OCI-LY3 (cell line): ENCODE measurements at regions not wholly inside any gene's neighbourhood (a gene's known extent, or its start where the extent isn't known, plus 50 kb on each side); places are given as distances from the start of the nearest gene placed in this dataset.

Source experiments
- H2AFZ ChIP-seq: fragments of 200-600, 300-600 bp; shearing (Covaris generic); 2 replicates; pipeline ENCODE4 v1.6.0; 2014; ENCODE audit warnings: antibody characterized with exemption, low read depth, low read length
- H3K27ac ChIP-seq: fragments of 200-600, 300-600 bp; sonication (generic); 2 replicates; pipeline ENCODE4 v1.5.1; 2014; ENCODE audit warnings: mild to moderate bottlenecking, low read length, moderate library complexity, mixed read lengths
- H3K27me3 ChIP-seq: fragments of 200-600, 300-600 bp; sonication (generic); 2 replicates; pipeline ENCODE4 v1.6.1; 2014; ENCODE audit warnings: low read depth, low read length, mixed read lengths
- H3K36me3 ChIP-seq: fragments of 200-600, 300-600 bp; sonication (generic); replicated peaks from 2 replicates; pipeline ENCODE3; 2014; ENCODE audit warnings: low read depth, low read length, mixed read lengths
- H3K4me1 ChIP-seq: fragments of 300-600, 200-600 bp; sonication (generic); 2 replicates; pipeline ENCODE4 v1.6.1; 2014; ENCODE audit warnings: low read length, mixed read lengths
- H3K4me2 ChIP-seq: fragments of 200-600, 300-600 bp; sonication (generic); 2 replicates; pipeline ENCODE4 v1.6.1; 2014; ENCODE audit warnings: low read length, mixed read lengths
- H3K4me3 ChIP-seq: fragments of 300-600, 200-600 bp; sonication (generic); 2 replicates; pipeline ENCODE4 v1.5.1; 2014; ENCODE audit warnings: antibody characterized with exemption, mild to moderate bottlenecking, low read length, moderate library complexity
- H3K79me2 ChIP-seq: fragments of 300-600, 200-600 bp; shearing (Covaris generic); 2 replicates; pipeline ENCODE4 v1.6.1; 2014; ENCODE audit warnings: mild to moderate bottlenecking, low read length, mixed read lengths
- H3K9ac ChIP-seq: fragments of 300-600, 200-600 bp; shearing (Covaris generic); 2 replicates; pipeline ENCODE4 v1.6.0; 2014; ENCODE audit warnings: mild to moderate bottlenecking, low read length, moderate library complexity
- H3K9me3 ChIP-seq: fragments of 200-600, 300-600 bp; shearing (Covaris generic); 2 replicates; pipeline ENCODE4 v1.6.1; 2014; ENCODE audit warnings: low read length, mixed read lengths; ENCODE audit not compliant: insufficient read depth
- H4K20me1 ChIP-seq: fragments of 200-600, 300-600 bp; sonication (generic); 2 replicates; pipeline ENCODE4 v1.6.1; 2016; ENCODE audit warnings: low read length, mixed read lengths; ENCODE audit not compliant: insufficient read depth
- EZH2phosphoT487 ChIP-seq: fragments of 200-600 bp; shearing (Covaris generic); IDR thresholded peaks from 2 replicates; pipeline ENCODE4 v1.6.1; 2018; ENCODE audit warnings: antibody characterized with exemption, mixed run types, low read depth
- TF ChIP-seq, protein P1 (sequence below): fragments of 200-600, 300-600 bp; sonication (generic); IDR thresholded peaks from 2 replicates; pipeline ENCODE4 v1.5.1; 2014; ENCODE audit warnings: antibody characterized with exemption, low read length, low read depth

- peaks cover 22% of the 10 kb centered on the region; the same call in 1 of the 2 replicates for H3K27me3 ChIP-seq
- no peak overlapping the region for H3K4me3 ChIP-seq
- H3K4me1 ChIP-seq: peaks cover 4% of the 10 kb centered on the region
- H3K4me2 ChIP-seq: no peak overlapping the region
- no peaks in the 10 kb centered on the region for H4K20me1 ChIP-seq
- H2AFZ ChIP-seq: no peak overlapping the region
- no peaks in the 10 kb centered on the region for H3K9me3 ChIP-seq
- H3K36me3 ChIP-seq: no peaks in the 10 kb centered on the region
- TF ChIP-seq, protein P1, sequence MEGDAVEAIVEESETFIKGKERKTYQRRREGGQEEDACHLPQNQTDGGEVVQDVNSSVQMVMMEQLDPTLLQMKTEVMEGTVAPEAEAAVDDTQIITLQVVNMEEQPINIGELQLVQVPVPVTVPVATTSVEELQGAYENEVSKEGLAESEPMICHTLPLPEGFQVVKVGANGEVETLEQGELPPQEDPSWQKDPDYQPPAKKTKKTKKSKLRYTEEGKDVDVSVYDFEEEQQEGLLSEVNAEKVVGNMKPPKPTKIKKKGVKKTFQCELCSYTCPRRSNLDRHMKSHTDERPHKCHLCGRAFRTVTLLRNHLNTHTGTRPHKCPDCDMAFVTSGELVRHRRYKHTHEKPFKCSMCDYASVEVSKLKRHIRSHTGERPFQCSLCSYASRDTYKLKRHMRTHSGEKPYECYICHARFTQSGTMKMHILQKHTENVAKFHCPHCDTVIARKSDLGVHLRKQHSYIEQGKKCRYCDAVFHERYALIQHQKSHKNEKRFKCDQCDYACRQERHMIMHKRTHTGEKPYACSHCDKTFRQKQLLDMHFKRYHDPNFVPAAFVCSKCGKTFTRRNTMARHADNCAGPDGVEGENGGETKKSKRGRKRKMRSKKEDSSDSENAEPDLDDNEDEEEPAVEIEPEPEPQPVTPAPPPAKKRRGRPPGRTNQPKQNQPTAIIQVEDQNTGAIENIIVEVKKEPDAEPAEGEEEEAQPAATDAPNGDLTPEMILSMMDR: no peak
- no peak for TF ChIP-seq EZH2phosphoT487
- H3K27ac ChIP-seq: no peak overlapping the region
- H3K79me2 ChIP-seq: no peaks in the 10 kb centered on the region
- no peak overlapping the region for H3K9ac ChIP-seq
These were observed 74.0 kb downstream of the UNC5CL start for GRCh38 chr6:40965046-40965445.

DNA sequence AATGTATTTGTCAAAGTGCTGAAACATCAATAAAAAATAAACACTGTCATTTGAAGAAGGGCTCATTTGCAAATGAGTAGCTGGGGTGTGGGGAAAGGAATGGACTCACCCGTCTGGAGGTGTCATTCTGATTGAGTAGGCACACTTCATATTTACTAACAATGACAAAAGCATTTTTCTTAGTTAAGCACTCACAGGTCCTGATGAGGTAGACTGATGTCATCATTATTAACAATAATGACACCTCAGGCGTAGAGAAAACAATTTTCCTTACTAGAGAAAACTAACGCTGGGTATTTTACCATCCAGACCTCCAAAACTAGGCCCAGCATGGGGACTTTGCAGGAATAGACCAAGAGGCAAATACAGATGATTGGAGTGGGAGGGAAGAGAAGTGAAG lies 76.0 kb downstream of the UNC5CL start:
- H4K20me1 ChIP-seq: no peaks in the 10 kb centered on the region
- peaks cover 13% of the 10 kb centered on the region; the same call in 1 of the 2 replicates for H3K27me3 ChIP-seq
- H3K9me3 ChIP-seq: no peaks in the 10 kb centered on the region
- H3K27ac ChIP-seq: no peak overlapping the region
- H2AFZ ChIP-seq: no peak overlapping the region
- H3K4me2 ChIP-seq: no peak overlapping the region
- no peak overlapping the region for H3K4me3 ChIP-seq
- H3K4me1 ChIP-seq: peaks cover 4% of the 10 kb centered on the region
- no peak for TF ChIP-seq EZH2phosphoT487
- TF ChIP-seq, protein P1: no peak
- H3K36me3 ChIP-seq: no peaks in the 10 kb centered on the region
- H3K9ac ChIP-seq: no peak overlapping the region
- no peaks in the 10 kb centered on the region for H3K79me2 ChIP-seq

- Histone ChIP-seq H3K27ac (no peak overlapping the region), H3K4me3 (no peak overlapping the region), H3K4me2 (no peak overlapping the region), H3K9ac (no peak overlapping the region), H3K79me2 (no peaks in the 10 kb centered on the region), H2AFZ (peak overlapping the region; percentile 23; the same call in 1 of the 2 replicates), H3K4me1 (peaks cover 8% of the 10 kb centered on the region), H3K9me3 (no peaks in the 10 kb centered on the region), H3K36me3 (no peaks in the 10 kb centered on the region), H3K27me3 (peaks cover 9% of the 10 kb centered on the region; the same call in 1 of the 2 replicates), H4K20me1 (no peaks in the 10 kb centered on the region)
- no peak for TF ChIP-seq EZH2phosphoT487
- TF ChIP-seq, protein P1: no peak
These were observed 76.8 kb downstream of the UNC5CL start for GRCh38 chr6:40962241-40962640.

DNA sequence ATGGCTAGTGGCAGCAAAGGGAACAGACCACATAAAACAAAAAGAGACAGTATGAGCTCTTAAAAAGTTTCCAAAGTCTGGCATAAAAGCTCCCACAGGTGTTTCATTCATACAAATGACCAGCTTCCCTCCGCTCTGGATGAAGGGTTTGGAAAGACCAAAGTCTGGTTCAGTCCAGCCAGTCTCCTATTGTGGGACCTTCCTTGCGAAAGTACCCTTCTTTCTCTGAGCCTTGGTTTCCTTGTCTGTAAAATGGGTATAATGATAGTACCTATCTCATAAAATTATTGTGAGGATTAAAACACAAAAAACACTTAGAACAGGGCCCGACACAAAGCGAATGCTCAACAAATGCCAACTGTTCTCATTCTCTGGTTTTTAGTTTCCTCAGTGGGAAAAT lies 77.2 kb downstream of the UNC5CL start:
- H3K9ac ChIP-seq: no peak overlapping the region
- peaks cover 9% of the 10 kb centered on the region; the same call in 1 of the 2 replicates for H3K27me3 ChIP-seq
- H3K4me3 ChIP-seq: no peak overlapping the region
- no peak overlapping the region for H3K4me2 ChIP-seq
- no peak overlapping the region for H2AFZ ChIP-seq
- no peaks in the 10 kb centered on the region for H3K36me3 ChIP-seq
- H3K27ac ChIP-seq: no peak overlapping the region
- no peak for TF ChIP-seq EZH2phosphoT487
- TF ChIP-seq, protein P1: no peak
- no peaks in the 10 kb centered on the region for H3K79me2 ChIP-seq
- H3K4me1 ChIP-seq: peaks cover 12% of the 10 kb centered on the region
- no peaks in the 10 kb centered on the region for H4K20me1 ChIP-seq
- H3K9me3 ChIP-seq: no peaks in the 10 kb centered on the region
